Aorta (tissue), 5 donors: ENCODE measurements at regions not wholly inside any gene's neighbourhood (a gene's known extent, or its start where the extent isn't known, plus 50 kb on each side); places are given as distances from the start of the nearest gene placed in this dataset.

ENCODE experiments used
- ATAC-seq: fragments of 200-7000 bp; cut with Tn5 transposase; one replicate; pipeline ENCODE4 v1.9.1; 2022; ENCODE audit warnings: moderate library complexity; ENCODE audit not compliant: low FRiP score
- DNase-seq, 2 donors: peaks; one replicate each; pipeline ENCODE4 v3.0.0-alpha.2; 2020
- H3K27ac ChIP-seq, 2 donors: one replicate each; pipeline ENCODE4 v1.5.1; 2013; ENCODE audit warnings: low read length in 2 of 2, mild to moderate bottlenecking in 2 of 2, moderate library complexity in 2 of 2, control low read depth in 1 of 2, inconsistent platforms in 1 of 2, low read depth in 1 of 2
- H3K27me3 ChIP-seq, 2 donors: one replicate each; pipeline ENCODE4 v1.6.1; 2013; ENCODE audit warnings: control low read depth in 1 of 2, low read length in 1 of 2, mild to moderate bottlenecking in 1 of 2, moderate library complexity in 1 of 2; ENCODE audit not compliant: insufficient read depth in 2 of 2, control insufficient read depth in 1 of 2
- H3K36me3 ChIP-seq, 2 donors: one replicate each; pipeline ENCODE4 v1.6.1; 2013; ENCODE audit warnings: control low read depth in 1 of 2, low read length in 1 of 2, mild to moderate bottlenecking in 1 of 2; ENCODE audit not compliant: insufficient read depth in 2 of 2, control insufficient read depth in 1 of 2
- H3K4me1 ChIP-seq, 2 donors: one replicate each; pipeline ENCODE4 v1.6.1; 2013; ENCODE audit warnings: low read length in 2 of 2, control low read depth in 1 of 2, mild to moderate bottlenecking in 1 of 2, moderate library complexity in 1 of 2; ENCODE audit not compliant: insufficient read depth in 2 of 2, control insufficient read depth in 1 of 2
- H3K4me3 ChIP-seq, 2 donors: one replicate each; pipeline ENCODE4 v1.5.1; 2013; ENCODE audit warnings: low read length in 2 of 2, control low read depth in 1 of 2, mild to moderate bottlenecking in 1 of 2
- H3K9me3 ChIP-seq: one replicate; pipeline ENCODE4 v1.6.1; 2013; ENCODE audit warnings: mild to moderate bottlenecking, low read length; ENCODE audit not compliant: control insufficient read depth
- WGBS, 2 donors: extraction: QIAGEN DNeasy Blood & Tissue Kit; methylation state at CpG; one replicate each; pipeline ENCODE4 v1.1.7; 2013; 5-methylcytosine and 5-hydroxymethylcytosine counted together
- intact Hi-C, 2 donors: fragments of 100-400 bp; cut with DNase I; formaldehyde crosslinking; loops; one replicate each; pipeline versions ENCODE4 v1.14.2 to v1.15.0; 2022
- donor health status: healthy with polysubstance abuse.
- donor health status: Bipolar disorder and iron deficiency.
- donor health status: DM: no; HTN: no; CAD: no.
- donor health status: DM: no; HTN: no; CAD: no.
- donor health status: DM: yes; HTN: yes; CAD: no.

DNA sequence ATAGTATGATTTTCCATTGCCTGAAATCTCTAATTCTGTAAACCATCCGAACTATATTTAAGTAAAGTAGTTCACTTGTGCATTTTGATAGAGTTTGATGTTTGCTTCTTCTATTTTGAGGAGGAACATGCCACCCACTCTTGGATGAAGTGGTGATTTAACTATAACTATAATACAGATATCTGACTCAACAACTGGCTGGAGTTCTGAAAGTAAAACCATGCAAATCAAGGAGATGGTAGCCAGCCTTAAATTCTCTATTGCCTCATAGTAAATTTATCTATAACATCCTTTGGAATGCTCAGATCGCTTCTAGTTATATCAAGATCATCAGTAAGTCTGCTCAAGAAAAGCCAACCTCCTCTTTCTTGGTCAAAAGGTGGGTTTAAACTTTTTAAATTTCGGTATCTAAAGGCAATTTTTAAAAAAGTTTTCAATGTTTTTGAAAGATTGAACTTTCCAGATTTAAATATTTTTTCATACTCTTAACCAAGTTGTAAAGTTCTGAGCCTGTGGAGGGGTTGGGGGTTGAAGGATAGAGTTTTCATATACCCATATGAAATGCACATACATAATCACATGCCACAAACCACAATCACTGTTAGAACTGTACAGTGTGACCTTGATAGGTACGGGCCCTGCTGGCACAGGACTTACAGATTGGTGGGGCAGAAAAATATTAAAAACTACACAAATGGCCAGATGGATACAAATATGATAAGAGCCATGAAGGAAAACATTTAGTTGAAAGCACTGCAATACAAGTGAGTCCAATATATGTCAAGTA is 90.5 kb upstream of the RFC3 start:
- no peak for DNase-seq
- H3K4me3 ChIP-seq, result no peak overlapping the region
- intact Hi-C loops, result loop anchor here in 1 of 2 donors (5.0 to 10.0 kb wide), 2 partner anchors 175 to 503 kb away; no protein-coding TSS in a partner anchor
- 66 to 69% methylated on average over 4 of the region's 4 CpGs for WGBS, 2 donors
- no peak for ATAC-seq
- no peak overlapping the region for H3K27ac ChIP-seq
- H3K36me3 ChIP-seq, result no peaks in the 10 kb centered on the region
- no peaks in the 10 kb centered on the region for H3K27me3 ChIP-seq
- no peaks in the 10 kb centered on the region for H3K9me3 ChIP-seq
- no peaks in the 10 kb centered on the region for H3K4me1 ChIP-seq

DNA sequence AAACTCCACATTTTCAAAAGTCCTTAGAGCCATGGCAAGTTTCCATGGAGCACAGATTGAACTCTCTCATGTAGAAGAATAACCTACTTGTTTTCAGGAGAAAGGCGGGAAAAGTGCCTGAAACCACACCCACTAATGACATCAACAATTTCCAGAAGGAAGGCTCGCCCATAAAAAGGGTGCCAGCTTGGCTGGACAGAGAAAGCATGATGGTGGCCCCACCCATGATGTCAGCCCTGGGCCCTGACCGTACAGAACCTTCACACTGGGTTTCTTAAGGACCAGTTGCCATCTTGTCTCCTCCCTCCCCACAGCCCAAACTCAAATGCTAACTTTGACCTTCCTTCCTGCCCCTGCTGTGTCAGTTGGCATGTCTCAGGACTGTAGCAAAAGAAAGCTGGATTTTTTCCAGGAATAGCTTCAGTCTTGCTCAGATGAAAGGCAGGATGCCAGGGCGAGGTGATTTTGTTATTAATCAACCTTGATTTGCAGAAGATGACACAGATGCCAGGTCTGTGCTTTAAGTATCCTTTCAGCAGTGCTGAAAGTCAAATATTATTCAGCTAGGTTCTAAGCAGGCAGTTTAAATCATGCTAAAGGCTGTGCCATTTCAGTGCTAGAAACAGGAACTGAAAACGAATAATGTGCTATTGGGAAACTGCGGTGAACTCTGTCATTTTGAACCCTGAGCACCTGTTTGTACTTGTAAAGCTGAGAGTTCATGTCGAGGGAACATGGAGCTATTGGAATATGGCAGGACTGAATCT is 89.5 kb upstream of the RFC3 start:
- Histone ChIP-seq H3K4me1 (no peaks in the 10 kb centered on the region), H3K4me3 (no peak overlapping the region), H3K9me3 (no peaks in the 10 kb centered on the region), H3K36me3 (no peaks in the 10 kb centered on the region), H3K27ac (no peak overlapping the region), H3K27me3 (no peaks in the 10 kb centered on the region)
- DNase-seq, result no peak
- WGBS, 2 donors, result 71 to 79% methylated on average over 7 of the region's 7 CpGs
- peak; percentile 75 for ATAC-seq
- intact Hi-C loops, result loop anchor here in 1 of 2 donors (5.0 to 10.0 kb wide), 2 partner anchors 176 to 504 kb away; no protein-coding TSS in a partner anchor

DNA sequence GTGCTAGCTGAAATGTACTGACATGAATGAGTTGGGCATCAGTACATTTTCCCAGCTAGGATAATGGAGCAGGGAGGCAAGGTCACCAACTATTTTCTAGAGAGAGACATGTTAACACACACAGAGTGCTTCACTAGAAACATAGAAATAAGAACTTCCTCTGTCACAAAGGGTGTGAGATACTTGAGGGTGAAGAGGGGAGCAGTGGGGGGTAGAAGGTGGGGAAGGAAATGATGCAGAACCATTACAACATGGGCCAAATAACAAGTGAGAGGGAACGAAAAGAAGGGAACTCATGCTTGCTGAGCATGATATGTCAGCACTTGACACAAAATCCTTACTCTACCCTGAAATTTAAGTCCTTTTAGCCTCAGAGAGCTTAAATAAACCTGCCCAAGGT is 87.8 kb upstream of the RFC3 start:
- no peak overlapping the region for H3K4me3 ChIP-seq
- DNase-seq (no peak), ATAC-seq (no peak)
- H3K27ac ChIP-seq, result no peak overlapping the region
- 81 to 87% methylated on average over 1 of the region's 1 CpG for WGBS, 2 donors
- no peaks in the 10 kb centered on the region for H3K9me3 ChIP-seq
- H3K36me3 ChIP-seq, result no peaks in the 10 kb centered on the region
- H3K4me1 ChIP-seq, result no peaks in the 10 kb centered on the region
- no peaks in the 10 kb centered on the region for H3K27me3 ChIP-seq
- intact Hi-C loops, result no loop called here

DNA sequence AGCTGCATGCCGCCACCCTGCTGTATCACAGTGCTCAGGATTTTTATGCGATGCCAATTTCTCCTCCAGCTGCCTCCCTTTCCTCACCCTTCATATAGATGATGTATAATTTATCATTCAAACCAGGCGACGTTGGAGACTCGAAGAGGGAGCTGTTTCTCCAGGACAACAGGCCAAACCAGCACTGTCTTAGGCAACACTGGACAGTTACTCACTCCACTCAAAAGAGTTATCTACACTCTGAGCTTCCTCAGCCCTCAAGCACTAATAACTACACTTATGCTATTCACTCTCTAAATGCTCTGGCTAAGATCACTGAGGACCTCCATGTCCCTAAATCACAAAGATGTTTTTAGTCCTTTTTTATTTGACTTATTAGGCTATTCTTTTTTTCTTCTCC is 87.3 kb upstream of the RFC3 start:
- H3K36me3 ChIP-seq, result no peaks in the 10 kb centered on the region
- 95% methylated on average over 5 of the region's 5 CpGs for WGBS, 2 donors
- ATAC-seq (no peak), DNase-seq (no peak)
- intact Hi-C loops, result no loop called here
- H3K9me3 ChIP-seq, result no peaks in the 10 kb centered on the region
- no peaks in the 10 kb centered on the region for H3K27me3 ChIP-seq
- H3K27ac ChIP-seq, result no peak overlapping the region
- H3K4me1 ChIP-seq, result no peaks in the 10 kb centered on the region
- H3K4me3 ChIP-seq, result no peak overlapping the region

DNA sequence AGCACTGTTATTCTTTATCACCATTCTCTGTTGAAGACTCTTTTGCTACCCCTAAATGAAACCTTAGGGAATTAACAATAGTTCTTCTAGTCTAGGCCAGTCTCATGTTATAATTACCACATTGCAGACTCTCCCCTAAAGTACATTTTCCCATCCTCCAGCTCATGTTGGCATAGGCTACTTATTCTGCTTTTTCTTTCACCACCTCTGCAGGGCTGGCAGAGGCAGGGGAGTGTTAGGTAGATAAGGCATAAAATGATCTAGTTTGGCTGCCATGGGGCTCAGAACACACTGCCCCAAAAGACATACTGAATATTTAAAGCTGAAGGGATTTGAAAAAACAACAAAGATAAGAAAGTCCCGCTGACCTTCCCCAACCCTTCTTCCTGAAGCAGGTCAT is 82.7 kb upstream of the RFC3 start:
- no peaks in the 10 kb centered on the region for H3K9me3 ChIP-seq
- H3K27ac ChIP-seq, result no peak overlapping the region
- no peak overlapping the region for H3K4me3 ChIP-seq
- 70 to 87% methylated on average over 1 of the region's 1 CpG for WGBS, 2 donors
- H3K36me3 ChIP-seq, result no peaks in the 10 kb centered on the region
- DNase-seq (no peak), ATAC-seq (no peak)
- no peaks in the 10 kb centered on the region for H3K27me3 ChIP-seq
- peaks cover 0 to 1% of the 10 kb centered on the region in 2 donors for H3K4me1 ChIP-seq
- intact Hi-C loops, result no loop called here

DNA sequence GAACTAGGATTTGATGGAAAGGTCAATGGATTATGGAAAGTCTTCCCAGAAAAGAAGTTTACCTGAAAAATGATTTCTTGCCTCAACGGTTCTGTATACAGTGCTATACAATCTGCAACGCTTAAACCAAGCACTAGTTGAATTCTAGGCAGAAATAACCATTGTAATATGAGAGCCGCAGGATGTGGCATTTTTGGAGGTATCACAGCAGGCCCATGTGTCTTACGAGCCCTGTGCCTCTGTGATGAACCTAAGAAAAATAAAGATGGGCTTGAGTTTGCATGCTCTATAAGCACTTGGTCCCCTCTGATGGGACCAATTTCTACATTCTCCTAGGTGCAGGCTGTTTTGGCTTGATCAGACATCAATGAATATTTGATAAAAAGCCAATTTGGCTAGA is 78.7 kb upstream of the RFC3 start:
- Histone ChIP-seq H3K4me1 (peaks cover 0 to 1% of the 10 kb centered on the region in 2 donors), H3K4me3 (no peak overlapping the region), H3K27ac (no peak overlapping the region), H3K36me3 (no peaks in the 10 kb centered on the region), H3K27me3 (no peaks in the 10 kb centered on the region), H3K9me3 (no peaks in the 10 kb centered on the region)
- ATAC-seq (no peak), DNase-seq (no peak)
- 94 to 95% methylated on average over 4 of the region's 4 CpGs for WGBS, 2 donors
- intact Hi-C loops, result no loop called here

DNA sequence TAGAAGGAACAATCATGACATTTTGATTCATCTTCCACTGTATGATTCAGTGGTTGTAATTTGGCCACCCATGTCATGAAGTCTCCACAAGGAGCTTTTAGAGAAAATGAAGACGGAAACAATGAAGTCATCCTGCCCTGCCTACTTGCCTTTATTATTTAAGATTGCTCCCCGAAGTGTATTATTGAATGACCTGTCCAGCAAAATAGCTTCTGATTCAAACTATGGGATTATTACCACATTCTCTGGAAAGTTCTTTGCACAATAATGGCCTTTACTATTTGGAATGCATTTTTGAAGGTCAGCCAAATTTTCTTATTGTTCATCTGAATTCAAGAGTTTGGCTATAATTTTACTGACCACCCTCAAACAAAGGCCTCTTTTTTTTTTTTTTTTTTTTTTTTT is 77.8 kb upstream of the RFC3 start:
- no peak overlapping the region for H3K27ac ChIP-seq
- intact Hi-C loops, result no loop called here
- WGBS, 2 donors, result 27 to 35% methylated on average over 2 of the region's 2 CpGs
- peaks cover 0 to 1% of the 10 kb centered on the region in 2 donors for H3K4me1 ChIP-seq
- DNase-seq (no peak), ATAC-seq (peak; percentile 44)
- H3K27me3 ChIP-seq, result no peaks in the 10 kb centered on the region
- H3K4me3 ChIP-seq, result no peak overlapping the region
- no peaks in the 10 kb centered on the region for H3K9me3 ChIP-seq
- no peaks in the 10 kb centered on the region for H3K36me3 ChIP-seq

DNA sequence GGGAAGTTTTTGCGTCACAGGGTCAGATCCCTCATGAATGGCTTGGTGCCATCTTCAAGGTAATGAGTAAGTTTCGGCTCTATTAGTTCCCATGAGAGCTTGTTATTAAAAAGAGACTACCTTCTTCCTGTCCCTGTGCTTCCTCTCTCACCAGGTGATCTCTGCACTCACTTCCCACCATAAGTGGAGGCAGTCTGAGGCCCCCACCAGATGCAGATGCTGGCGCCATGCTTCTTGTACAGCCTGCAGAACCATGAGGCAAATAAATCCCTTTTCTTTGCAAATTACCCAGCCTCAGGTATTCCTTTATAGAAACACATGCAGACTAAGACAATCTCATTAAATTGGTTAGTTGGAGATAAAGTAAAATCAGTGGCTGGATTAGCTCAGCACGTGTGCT is 75.6 kb upstream of the RFC3 start:
- Histone ChIP-seq H3K27me3 (no peaks in the 10 kb centered on the region), H3K4me1 (peaks cover 0 to 1% of the 10 kb centered on the region in 2 donors), H3K9me3 (no peaks in the 10 kb centered on the region), H3K4me3 (no peak overlapping the region), H3K36me3 (no peaks in the 10 kb centered on the region), H3K27ac (no peak overlapping the region)
- ATAC-seq (no peak), DNase-seq (no peak)
- intact Hi-C loops, result no loop called here
- 92 to 94% methylated on average over 4 of the region's 4 CpGs for WGBS, 2 donors
